ENCODE measurements at regions not wholly inside any gene's neighbourhood (a gene's known extent, or its start where the extent isn't known, plus 50 kb on each side); places are given as distances from the start of the nearest gene placed in this dataset.
A peak's percentile ranks its signal among the peaks of the same experiment; 100 is the strongest.
"Not testable (repeated sequence)": the region's sequence is repeated elsewhere in the genome, so short reads cannot be mapped to it uniquely, and the experiment has no call there.

GRCh38 chr3:145915787-145916186 is 245.2 kb downstream of the PLOD2 start:
- Histone ChIP-seq H3K9me2 (ENCODE audit: insufficient read depth) (peaks cover 3% of the 10 kb centered on the region; the same call in 1 of the 2 replicates), H3K27ac (ENCODE audit: low read depth) (no peak overlapping the region), H3K4me2 (no peak overlapping the region), H3F3A (replicated peaks; ENCODE audit: low read depth) (no peaks in the 10 kb centered on the region), H3K79me2 (replicated peaks; ENCODE audit: insufficient read depth) (no peaks in the 10 kb centered on the region), H3K4me1 (ENCODE audit: insufficient read depth) (no peaks in the 10 kb centered on the region), H3K27me3 (ENCODE audit: insufficient read depth) (no peaks in the 10 kb centered on the region), H3K4me3 (no peak overlapping the region), H3K36me3 (ENCODE audit: insufficient read depth) (peaks cover 12% of the 10 kb centered on the region; the same call in 1 of the 2 replicates), H2AFZ (no peak overlapping the region), H4K20me1 (replicated peaks; ENCODE audit: insufficient read depth) (no peaks in the 10 kb centered on the region)
- H3K27me3 Mint-ChIP-seq (ENCODE audit: insufficient read depth, low read depth, poor library complexity), result no peaks in the 10 kb centered on the region
- DNase-seq (ENCODE audit: low spot score) (peak; percentile 20), ATAC-seq (no peak)
- H3K36me3 Mint-ChIP-seq (ENCODE audit: low read depth), result peaks cover 28% of the 10 kb centered on the region
- peaks cover 40% of the 10 kb centered on the region for H3K9me3 Mint-ChIP-seq
- H3K27ac Mint-ChIP-seq, result no peak overlapping the region
- H3K4me3 Mint-ChIP-seq, result no peak overlapping the region
- TF ChIP-seq EZH2 (IDR thresholded peaks at IDR 0.05; ENCODE audit: low read depth, unreplicated experiment), result no peak
- TF ChIP-seq, protein P1, sequence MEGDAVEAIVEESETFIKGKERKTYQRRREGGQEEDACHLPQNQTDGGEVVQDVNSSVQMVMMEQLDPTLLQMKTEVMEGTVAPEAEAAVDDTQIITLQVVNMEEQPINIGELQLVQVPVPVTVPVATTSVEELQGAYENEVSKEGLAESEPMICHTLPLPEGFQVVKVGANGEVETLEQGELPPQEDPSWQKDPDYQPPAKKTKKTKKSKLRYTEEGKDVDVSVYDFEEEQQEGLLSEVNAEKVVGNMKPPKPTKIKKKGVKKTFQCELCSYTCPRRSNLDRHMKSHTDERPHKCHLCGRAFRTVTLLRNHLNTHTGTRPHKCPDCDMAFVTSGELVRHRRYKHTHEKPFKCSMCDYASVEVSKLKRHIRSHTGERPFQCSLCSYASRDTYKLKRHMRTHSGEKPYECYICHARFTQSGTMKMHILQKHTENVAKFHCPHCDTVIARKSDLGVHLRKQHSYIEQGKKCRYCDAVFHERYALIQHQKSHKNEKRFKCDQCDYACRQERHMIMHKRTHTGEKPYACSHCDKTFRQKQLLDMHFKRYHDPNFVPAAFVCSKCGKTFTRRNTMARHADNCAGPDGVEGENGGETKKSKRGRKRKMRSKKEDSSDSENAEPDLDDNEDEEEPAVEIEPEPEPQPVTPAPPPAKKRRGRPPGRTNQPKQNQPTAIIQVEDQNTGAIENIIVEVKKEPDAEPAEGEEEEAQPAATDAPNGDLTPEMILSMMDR (conservative IDR thresholded peaks at IDR 0.05; ENCODE audit: low read depth in 2 of 2), result peak; percentile 35 to 40; a peak in 2 of 4 replicates
- no peaks in the 10 kb centered on the region for H3K4me1 Mint-ChIP-seq

DNA sequence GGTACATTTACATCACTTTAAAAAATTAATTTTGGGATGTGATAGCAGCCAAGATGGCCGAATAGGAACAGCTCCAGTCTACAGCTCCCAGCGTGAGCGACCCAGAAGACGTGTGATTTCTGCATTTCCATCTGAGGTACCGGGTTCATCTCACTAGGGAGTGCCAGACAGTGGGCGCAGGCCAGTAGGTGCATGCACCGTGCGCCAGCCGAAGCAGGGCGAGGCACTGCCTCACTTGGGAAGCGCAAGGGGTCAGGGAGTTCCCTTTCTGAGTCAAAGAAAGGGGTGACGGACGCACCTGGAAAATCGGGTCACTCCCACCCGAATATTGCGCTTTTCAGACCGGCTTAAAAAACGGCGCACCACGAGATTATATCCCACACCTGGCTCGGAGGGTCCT is 233.2 kb downstream of the PLOD2 start:
- Mint-ChIP-seq H3K9me3 (peaks cover 15% of the 10 kb centered on the region), H3K36me3 (ENCODE audit: low read depth) (peaks cover 16% of the 10 kb centered on the region)
- not testable (repeated sequence) for H3K4me3 Mint-ChIP-seq; DNase-seq (ENCODE audit: low spot score); H3K27ac Mint-ChIP-seq; H3F3A ChIP-seq (replicated peaks; ENCODE audit: low read depth); H3K4me1 Mint-ChIP-seq; H3K27me3 Mint-ChIP-seq (ENCODE audit: insufficient read depth, low read depth, poor library complexity); H2AFZ ChIP-seq; H4K20me1 ChIP-seq (replicated peaks; ENCODE audit: insufficient read depth); H3K27ac ChIP-seq (ENCODE audit: low read depth); ATAC-seq; H3K4me2 ChIP-seq; H3K27me3 ChIP-seq (ENCODE audit: insufficient read depth); H3K9me2 ChIP-seq (ENCODE audit: insufficient read depth); H3K4me3 ChIP-seq; H3K79me2 ChIP-seq (replicated peaks; ENCODE audit: insufficient read depth); H3K36me3 ChIP-seq (ENCODE audit: insufficient read depth)
- H3K4me1 ChIP-seq (ENCODE audit: insufficient read depth), result peaks cover 11% of the 10 kb centered on the region; the same call in 1 of the 2 replicates

DNA sequence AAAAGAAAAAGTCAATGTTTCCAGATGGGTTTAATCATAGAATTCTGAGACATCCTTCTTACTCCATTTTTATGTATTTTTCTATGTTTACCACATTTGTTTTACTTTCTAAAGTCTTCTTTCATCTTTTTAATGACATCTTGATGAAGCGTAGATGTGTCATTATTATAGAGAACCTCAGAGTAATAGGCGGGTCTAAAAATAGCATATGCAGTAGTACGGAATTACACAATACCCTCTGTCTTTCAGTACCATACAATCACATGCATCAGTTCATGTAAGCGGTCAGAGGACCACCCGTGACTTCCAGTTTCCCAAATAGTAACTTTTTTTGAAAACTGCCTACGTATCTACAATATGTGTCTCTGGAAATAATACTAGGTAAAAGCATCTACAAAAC is 224.0 kb downstream of the PLOD2 start:
- Mint-ChIP-seq H3K9me3 (no peaks in the 10 kb centered on the region; the same call in 2 of the 3 replicates), H3K36me3 (ENCODE audit: low read depth) (no peaks in the 10 kb centered on the region), H3K4me3 (no peak overlapping the region), H3K27ac (no peak overlapping the region), H3K27me3 (ENCODE audit: insufficient read depth, low read depth, poor library complexity) (peaks cover 3% of the 10 kb centered on the region), H3K4me1 (no peaks in the 10 kb centered on the region)
- no peaks in the 10 kb centered on the region for H3K4me1 ChIP-seq (ENCODE audit: insufficient read depth)
- ATAC-seq, result no peak
- no peaks in the 10 kb centered on the region for H3K9me2 ChIP-seq (ENCODE audit: insufficient read depth)
- no peak overlapping the region for H3K27ac ChIP-seq (ENCODE audit: low read depth)
- H3K27me3 ChIP-seq (ENCODE audit: insufficient read depth), result no peaks in the 10 kb centered on the region
- no peak overlapping the region for H3K4me3 ChIP-seq
- DNase-seq (ENCODE audit: low spot score), result no peak
- H4K20me1 ChIP-seq (replicated peaks; ENCODE audit: insufficient read depth), result no peaks in the 10 kb centered on the region
- no peaks in the 10 kb centered on the region for H3K36me3 ChIP-seq (ENCODE audit: insufficient read depth)
- H3K4me2 ChIP-seq, result no peak overlapping the region
- no peak for TF ChIP-seq CREB1 (CRISPR knock-in tag; IDR thresholded peaks at IDR 0.05; ENCODE audit: low read depth)
- no peak for TF ChIP-seq EZH2 (IDR thresholded peaks at IDR 0.05; ENCODE audit: low read depth, unreplicated experiment)
- no peak for TF ChIP-seq NANOG (IDR thresholded peaks at IDR 0.05; ENCODE audit: borderline replicate concordance)
- no peaks in the 10 kb centered on the region for H3F3A ChIP-seq (replicated peaks; ENCODE audit: low read depth)
- H2AFZ ChIP-seq, result no peak overlapping the region
- no peaks in the 10 kb centered on the region for H3K79me2 ChIP-seq (replicated peaks; ENCODE audit: insufficient read depth)
